CD8-positive, alpha-beta memory T cell (primary cell): ENCODE measurements at regions not wholly inside any gene's neighbourhood (a gene's known extent, or its start where the extent isn't known, plus 50 kb on each side); places are given as distances from the start of the nearest gene placed in this dataset.

Experiments used
- CTCF ChIA-PET: fragments of 350-600 bp; sonication (Branson Sonifier 250); formaldehyde crosslinking; loops from one replicate; lab custom pipeline; 2021; ENCODE audit warnings: antibody characterized with exemption; lab: Charles Lee
- POLR2A ChIA-PET: fragments of 350-600 bp; sonication (Branson Sonifier 250); formaldehyde crosslinking; loops from one replicate; lab custom pipeline; 2021; ENCODE audit warnings: antibody characterized with exemption; lab: Charles Lee
- DNase-seq, 5 donors: peaks; one replicate each; pipeline versions ENCODE4 v3.0.0 to v3.0.0-alpha.2; 2020 to 2022; ENCODE audit warnings: mixed read lengths in 1 of 5
- H3K27ac ChIP-seq: one replicate; pipeline ENCODE4 v1.7.0; 2013; ENCODE audit warnings: low read depth, mild to moderate bottlenecking, low read length, moderate library complexity
- H3K27me3 ChIP-seq: 2 replicates; pipeline ENCODE4 v1.7.0; 2013; ENCODE audit warnings: low read length, mild to moderate bottlenecking; ENCODE audit not compliant: insufficient read depth, poor library complexity, severe bottlenecking
- H3K36me3 ChIP-seq: 2 replicates; pipeline ENCODE4 v1.7.0; 2013; ENCODE audit warnings: mild to moderate bottlenecking, low read length, moderate library complexity; ENCODE audit not compliant: insufficient read depth
- H3K4me1 ChIP-seq: 2 replicates; pipeline ENCODE4 v1.7.0; 2013; ENCODE audit warnings: mild to moderate bottlenecking, low read length, moderate library complexity; ENCODE audit not compliant: insufficient read depth
- H3K4me3 ChIP-seq: 2 replicates; pipeline ENCODE4 v1.7.0; 2013; ENCODE audit warnings: mild to moderate bottlenecking, low read length
- H3K9me3 ChIP-seq: 2 replicates; pipeline ENCODE4 v1.7.0; 2013; ENCODE audit warnings: mild to moderate bottlenecking, low read length
- H3K27ac Mint-ChIP-seq, 8 donors: one replicate each; pipeline ENCODE4 v1.8.0; 2020 to 2021; ENCODE audit warnings: mixed read lengths in 8 of 8, mild to moderate bottlenecking in 6 of 8, inconsistent platforms in 3 of 8, moderate library complexity in 3 of 8
- H3K27me3 Mint-ChIP-seq, 2 donors: one replicate each; pipeline ENCODE4 v1.8.0; 2020 to 2021; ENCODE audit warnings: mixed read lengths in 2 of 2, mild to moderate bottlenecking in 1 of 2, moderate library complexity in 1 of 2
- H3K36me3 Mint-ChIP-seq, 3 donors: one replicate each; pipeline ENCODE4 v1.8.0; 2020 to 2021; ENCODE audit warnings: mixed read lengths in 3 of 3, inconsistent platforms in 1 of 3, mild to moderate bottlenecking in 1 of 3
- H3K4me1 Mint-ChIP-seq, 3 donors: one replicate each; pipeline ENCODE4 v1.8.0; 2020 to 2021; ENCODE audit warnings: mixed read lengths in 3 of 3, inconsistent platforms in 1 of 3, mild to moderate bottlenecking in 1 of 3
- H3K4me3 Mint-ChIP-seq, 7 donors: one replicate each; pipeline ENCODE4 v1.8.0; 2020 to 2021; ENCODE audit warnings: mixed read lengths in 7 of 7, mild to moderate bottlenecking in 6 of 7, moderate library complexity in 4 of 7, inconsistent platforms in 2 of 7
- H3K9me3 Mint-ChIP-seq, 5 donors: one replicate each; pipeline ENCODE4 v1.8.0; 2020 to 2022; ENCODE audit warnings: mixed read lengths in 5 of 5, mild to moderate bottlenecking in 3 of 5, moderate library complexity in 2 of 5, inconsistent platforms in 1 of 5

DNA sequence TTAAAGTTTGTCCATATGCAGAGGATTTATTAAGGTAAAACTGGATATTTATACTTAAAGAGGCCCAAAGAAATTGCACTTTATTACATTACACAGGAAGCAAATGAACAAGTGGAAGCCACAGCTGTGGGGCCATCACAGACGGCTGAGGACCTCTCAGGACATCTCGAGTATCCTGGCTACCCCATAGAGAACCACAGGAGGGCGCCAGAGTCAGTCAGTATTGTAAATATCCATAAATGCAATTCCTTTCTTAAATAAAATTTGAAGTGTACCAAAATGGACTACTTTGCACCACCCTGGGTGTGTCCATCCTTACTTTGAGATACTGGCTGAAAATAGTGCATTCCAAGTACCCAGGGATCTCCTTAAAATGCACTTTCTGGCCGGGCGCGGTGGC lies 257.2 kb downstream of the MRPL39 start:
- Mint-ChIP-seq H3K36me3 (no peaks in the 10 kb centered on the region), H3K27me3 (peaks cover 0 to 6% of the 10 kb centered on the region in 2 donors), H3K4me3 (no peak overlapping the region), H3K27ac (no peak overlapping the region), H3K9me3 (peaks cover 0 to 7% (median 0%) of the 10 kb centered on the region in 5 donors), H3K4me1 (no peaks in the 10 kb centered on the region)
- H3K9me3 ChIP-seq = no peaks in the 10 kb centered on the region
- CTCF ChIA-PET = no interaction called here
- POLR2A ChIA-PET = no interaction called here
- H3K27me3 ChIP-seq = no peaks in the 10 kb centered on the region
- no peaks in the 10 kb centered on the region for H3K36me3 ChIP-seq
- H3K4me3 ChIP-seq = no peak overlapping the region
- DNase-seq = no peak
- H3K27ac ChIP-seq = no peak overlapping the region
- H3K4me1 ChIP-seq = no peaks in the 10 kb centered on the region

DNA sequence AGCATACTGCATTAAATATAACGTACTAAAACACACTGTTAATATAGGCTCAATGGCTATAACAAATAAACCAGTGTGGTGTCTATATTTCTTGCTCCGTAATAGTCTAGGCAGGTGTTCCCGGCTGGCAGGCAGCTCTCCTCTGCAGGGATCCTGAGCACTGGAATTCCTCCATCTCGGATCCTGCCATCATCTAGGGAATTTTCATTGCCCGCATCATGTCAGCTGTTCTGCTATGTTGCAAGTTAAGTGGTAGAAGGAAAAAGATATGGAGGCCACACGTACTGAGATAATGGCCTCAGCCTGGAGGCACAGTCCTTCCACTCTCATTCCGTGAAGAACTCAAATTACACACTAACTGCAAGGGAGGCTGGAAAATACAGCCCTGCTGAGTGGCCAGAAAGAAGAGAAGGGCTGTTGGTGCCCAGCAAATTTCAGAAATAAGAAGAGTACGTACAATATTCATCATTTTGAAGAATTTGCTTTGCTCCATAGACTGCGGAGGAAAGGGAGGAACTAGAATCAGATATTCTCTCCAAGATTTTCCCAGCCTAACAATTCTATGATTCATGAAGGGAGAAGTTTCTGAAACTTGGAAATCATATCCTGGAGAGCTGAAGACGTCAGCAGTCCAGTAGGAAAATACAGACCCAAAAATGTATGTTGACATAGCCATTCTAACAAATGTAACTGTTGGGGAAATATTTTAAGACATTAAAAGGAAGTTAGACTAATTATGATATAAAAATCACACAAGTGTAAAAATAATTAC lies 263.3 kb downstream of the MRPL39 start:
- Mint-ChIP-seq H3K27me3 (peaks cover 0 to 6% of the 10 kb centered on the region in 2 donors), H3K4me3 (no peak overlapping the region), H3K9me3 (peaks cover 0 to 7% (median 0%) of the 10 kb centered on the region in 5 donors), H3K27ac (no peak overlapping the region), H3K36me3 (no peaks in the 10 kb centered on the region), H3K4me1 (no peaks in the 10 kb centered on the region)
- DNase-seq = no peak
- no peaks in the 10 kb centered on the region for H3K9me3 ChIP-seq
- H3K4me1 ChIP-seq = no peaks in the 10 kb centered on the region
- ChIA-PET POLR2A (no interaction called here), CTCF (no interaction called here)
- H3K27me3 ChIP-seq = no peaks in the 10 kb centered on the region
- H3K4me3 ChIP-seq = no peak overlapping the region
- H3K27ac ChIP-seq = no peak overlapping the region
- no peaks in the 10 kb centered on the region for H3K36me3 ChIP-seq

DNA sequence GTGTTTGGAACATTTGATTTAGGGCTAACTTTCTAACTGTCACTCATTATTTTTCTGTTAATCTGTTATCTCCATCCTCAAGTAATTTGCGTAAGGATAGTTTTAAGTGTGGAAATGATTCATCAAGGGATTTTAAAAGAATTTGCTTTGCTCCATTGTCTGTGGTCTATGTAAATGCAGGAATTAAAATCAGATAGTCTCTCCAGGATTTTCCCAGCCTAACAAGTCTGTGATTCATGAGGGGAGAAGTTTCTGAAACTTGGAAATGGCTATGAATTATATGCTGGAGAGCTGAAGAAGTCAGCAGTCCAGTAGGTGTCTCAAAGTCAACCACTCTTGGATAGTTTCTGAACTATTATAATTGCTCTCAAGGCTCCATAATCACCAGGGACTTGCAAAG lies 264.5 kb downstream of the MRPL39 start:
- POLR2A ChIA-PET = no interaction called here
- no peaks in the 10 kb centered on the region for H3K9me3 ChIP-seq
- no peaks in the 10 kb centered on the region for H3K36me3 Mint-ChIP-seq
- peaks cover 0 to 6% of the 10 kb centered on the region in 2 donors for H3K27me3 Mint-ChIP-seq
- CTCF ChIA-PET = no interaction called here
- no peaks in the 10 kb centered on the region for H3K27me3 ChIP-seq
- H3K36me3 ChIP-seq = no peaks in the 10 kb centered on the region
- no peak overlapping the region for H3K27ac ChIP-seq
- H3K27ac Mint-ChIP-seq = no peak overlapping the region
- no peaks in the 10 kb centered on the region for H3K4me1 Mint-ChIP-seq
- no peak overlapping the region for H3K4me3 ChIP-seq
- no peak for DNase-seq
- no peaks in the 10 kb centered on the region for H3K4me1 ChIP-seq
- peaks cover 0 to 5% (median 0%) of the 10 kb centered on the region in 5 donors for H3K9me3 Mint-ChIP-seq
- H3K4me3 Mint-ChIP-seq = no peak overlapping the region

DNA sequence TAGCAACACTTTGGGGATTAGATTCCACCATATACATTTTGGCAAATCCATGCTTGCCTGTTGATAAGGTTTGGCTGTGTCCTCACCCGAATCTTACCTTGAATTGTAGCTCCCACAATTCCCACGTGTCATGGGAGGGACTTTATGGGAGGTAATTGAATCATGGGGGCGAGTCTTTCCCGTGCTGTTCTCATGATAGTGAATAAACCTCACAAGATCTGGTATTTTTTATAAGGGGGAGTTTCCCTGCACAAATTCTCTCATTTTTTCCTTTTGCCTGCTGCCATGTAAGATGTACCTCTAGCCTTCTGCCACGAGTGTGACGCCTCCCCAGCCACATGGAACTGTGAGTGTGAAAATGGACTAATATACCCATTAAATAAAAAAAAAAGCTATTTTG lies 265.3 kb downstream of the MRPL39 start:
- DNase-seq = no peak
- Mint-ChIP-seq H3K27ac (no peak overlapping the region), H3K4me3 (no peak overlapping the region), H3K4me1 (no peaks in the 10 kb centered on the region), H3K27me3 (no peaks in the 10 kb centered on the region), H3K36me3 (no peaks in the 10 kb centered on the region), H3K9me3 (no peaks in the 10 kb centered on the region)
- Histone ChIP-seq H3K9me3 (no peaks in the 10 kb centered on the region), H3K4me1 (no peaks in the 10 kb centered on the region), H3K36me3 (no peaks in the 10 kb centered on the region), H3K27me3 (no peaks in the 10 kb centered on the region), H3K4me3 (no peak overlapping the region), H3K27ac (no peak overlapping the region)
- ChIA-PET CTCF (no interaction called here), POLR2A (no interaction called here)

DNA sequence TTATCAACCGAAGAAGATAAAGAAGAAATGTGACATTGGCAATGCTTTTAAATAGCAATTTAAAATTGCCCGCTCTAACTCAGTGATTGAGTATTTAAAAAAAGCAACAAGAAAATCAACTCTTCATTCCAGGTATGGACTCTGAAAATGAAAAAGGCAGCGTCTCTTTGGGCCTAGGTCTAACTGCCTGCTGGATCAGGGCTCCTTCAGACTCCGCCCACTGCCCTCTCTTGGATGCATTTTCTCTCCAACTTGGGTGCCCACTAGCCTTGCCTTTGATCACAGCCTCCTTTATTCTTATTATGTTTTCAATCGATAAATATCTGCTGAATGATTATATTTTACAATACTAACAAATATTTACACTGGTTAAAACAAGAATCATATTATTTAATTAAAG lies 268.9 kb downstream of the MRPL39 start:
- Histone ChIP-seq H3K9me3 (no peaks in the 10 kb centered on the region), H3K36me3 (no peaks in the 10 kb centered on the region), H3K4me1 (no peaks in the 10 kb centered on the region), H3K4me3 (no peak overlapping the region), H3K27ac (no peak overlapping the region), H3K27me3 (no peaks in the 10 kb centered on the region)
- H3K27me3 Mint-ChIP-seq = no peaks in the 10 kb centered on the region
- ChIA-PET POLR2A (no interaction called here), CTCF (no interaction called here)
- H3K9me3 Mint-ChIP-seq = peaks cover 0 to 2% (median 0%) of the 10 kb centered on the region in 5 donors
- no peaks in the 10 kb centered on the region for H3K36me3 Mint-ChIP-seq
- no peak for DNase-seq
- no peak overlapping the region for H3K27ac Mint-ChIP-seq
- H3K4me1 Mint-ChIP-seq = no peaks in the 10 kb centered on the region
- no peak overlapping the region for H3K4me3 Mint-ChIP-seq

DNA sequence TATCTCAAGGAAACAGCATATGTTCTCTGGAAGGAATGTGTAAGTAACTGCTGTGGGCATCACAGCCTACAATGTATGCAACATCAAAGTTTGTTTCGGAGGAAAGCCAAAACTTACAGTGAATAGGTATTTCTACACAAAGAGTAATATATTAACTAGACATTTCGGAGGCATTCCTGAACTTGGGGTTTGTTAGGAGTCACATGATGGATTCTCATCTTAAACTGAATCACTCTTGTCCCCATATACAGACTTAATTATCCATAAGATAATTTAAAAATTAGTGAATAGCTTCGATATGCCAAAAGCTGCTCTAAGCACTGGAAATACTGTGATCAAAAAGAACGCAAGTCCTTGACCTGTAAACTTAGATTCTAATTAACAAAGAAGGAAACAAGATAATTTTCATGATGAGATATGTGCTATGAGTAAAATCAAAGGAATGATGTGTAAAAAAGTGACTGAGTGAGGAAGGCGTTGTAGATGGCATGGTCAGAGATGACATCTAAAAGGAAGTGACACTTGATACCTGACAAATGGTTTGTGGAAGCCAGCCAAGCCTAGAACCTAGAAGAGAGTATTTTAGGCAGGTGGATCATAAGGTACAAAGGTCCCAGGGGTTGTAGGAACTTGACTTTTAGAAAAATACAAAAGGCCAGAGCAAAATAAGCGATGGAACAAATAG lies 273.1 kb downstream of the MRPL39 start:
- Mint-ChIP-seq H3K27me3 (no peaks in the 10 kb centered on the region), H3K9me3 (peaks cover 0 to 2% (median 0%) of the 10 kb centered on the region in 5 donors), H3K27ac (no peak overlapping the region), H3K36me3 (peaks cover 0 to 2% (median 0%) of the 10 kb centered on the region in 3 donors), H3K4me1 (no peaks in the 10 kb centered on the region), H3K4me3 (no peak overlapping the region)
- Histone ChIP-seq H3K27ac (no peak overlapping the region), H3K4me1 (no peaks in the 10 kb centered on the region), H3K9me3 (no peaks in the 10 kb centered on the region), H3K27me3 (no peaks in the 10 kb centered on the region), H3K36me3 (no peaks in the 10 kb centered on the region), H3K4me3 (no peak overlapping the region)
- DNase-seq = no peak
- ChIA-PET POLR2A (no interaction called here), CTCF (no interaction called here)

DNA sequence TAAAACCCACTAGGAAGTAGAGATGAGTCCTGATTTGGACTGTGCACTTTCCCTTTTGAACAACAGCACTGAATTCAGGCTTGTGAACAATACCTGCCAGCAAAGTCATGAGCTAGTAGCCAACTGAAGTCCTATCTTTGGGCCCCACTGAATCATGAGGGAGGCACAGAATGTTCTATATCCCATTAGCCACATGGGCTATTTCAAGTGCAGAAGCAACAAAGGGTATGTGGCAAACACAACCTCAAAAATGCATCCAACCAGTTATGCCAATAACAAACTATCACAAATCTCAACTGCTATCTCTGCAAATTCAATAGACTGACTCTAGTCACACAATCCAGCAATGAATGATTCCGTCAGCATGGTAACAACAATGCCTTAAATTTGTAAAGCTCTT lies 276.0 kb downstream of the MRPL39 start:
- no peak overlapping the region for H3K27ac ChIP-seq
- no peaks in the 10 kb centered on the region for H3K36me3 ChIP-seq
- ChIA-PET POLR2A (no interaction called here), CTCF (no interaction called here)
- Mint-ChIP-seq H3K4me1 (no peaks in the 10 kb centered on the region), H3K27ac (no peak overlapping the region), H3K4me3 (no peak overlapping the region), H3K27me3 (no peaks in the 10 kb centered on the region), H3K9me3 (peaks cover 0 to 2% (median 0%) of the 10 kb centered on the region in 5 donors), H3K36me3 (peaks cover 0 to 2% (median 0%) of the 10 kb centered on the region in 3 donors)
- H3K27me3 ChIP-seq = no peaks in the 10 kb centered on the region
- H3K4me3 ChIP-seq = no peak overlapping the region
- no peak for DNase-seq
- no peaks in the 10 kb centered on the region for H3K4me1 ChIP-seq
- no peaks in the 10 kb centered on the region for H3K9me3 ChIP-seq

DNA sequence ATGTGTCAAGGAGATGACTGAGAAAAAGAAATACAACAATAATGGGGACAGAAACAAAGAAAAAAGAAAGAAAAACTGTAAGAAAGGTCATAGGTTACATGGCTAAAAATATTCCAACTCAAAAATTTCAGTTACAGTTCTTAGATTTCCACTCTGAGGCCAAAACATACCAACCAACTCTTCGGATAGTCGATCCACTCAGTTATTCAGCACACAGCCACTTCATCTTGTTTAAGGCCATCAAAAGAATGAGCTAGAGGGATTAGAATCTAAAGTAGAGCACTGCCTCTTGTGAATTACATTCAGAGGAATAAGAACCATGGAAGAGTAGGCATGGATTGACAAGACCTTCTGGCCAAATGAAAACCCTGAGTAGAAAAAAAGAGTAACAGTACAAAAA lies 277.0 kb downstream of the MRPL39 start:
- Histone ChIP-seq H3K36me3 (no peaks in the 10 kb centered on the region), H3K4me1 (no peaks in the 10 kb centered on the region), H3K4me3 (no peak overlapping the region), H3K27ac (no peak overlapping the region), H3K9me3 (no peaks in the 10 kb centered on the region), H3K27me3 (no peaks in the 10 kb centered on the region)
- Mint-ChIP-seq H3K4me1 (no peaks in the 10 kb centered on the region), H3K4me3 (no peak overlapping the region), H3K9me3 (peaks cover 0 to 2% (median 0%) of the 10 kb centered on the region in 5 donors), H3K27me3 (no peaks in the 10 kb centered on the region), H3K27ac (no peak overlapping the region), H3K36me3 (peaks cover 0 to 2% (median 0%) of the 10 kb centered on the region in 3 donors)
- POLR2A ChIA-PET = no interaction called here
- DNase-seq = no peak
- CTCF ChIA-PET = no interaction called here
